G401.6 (cell line): ENCODE measurements at regions not wholly inside any gene's neighbourhood (a gene's known extent, or its start where the extent isn't known, plus 50 kb on each side); places are given as distances from the start of the nearest gene placed in this dataset.
"Not testable (repeated sequence)": the region's sequence is repeated elsewhere in the genome, so short reads cannot be mapped to it uniquely, and the experiment has no call there.

ENCODE experiments used
- FAIRE-seq: peaks from 2 replicates; lab custom pipeline; 2012; peaks lifted over from hg19 to GRCh38; lab: Jason Lieb, UNC

DNA sequence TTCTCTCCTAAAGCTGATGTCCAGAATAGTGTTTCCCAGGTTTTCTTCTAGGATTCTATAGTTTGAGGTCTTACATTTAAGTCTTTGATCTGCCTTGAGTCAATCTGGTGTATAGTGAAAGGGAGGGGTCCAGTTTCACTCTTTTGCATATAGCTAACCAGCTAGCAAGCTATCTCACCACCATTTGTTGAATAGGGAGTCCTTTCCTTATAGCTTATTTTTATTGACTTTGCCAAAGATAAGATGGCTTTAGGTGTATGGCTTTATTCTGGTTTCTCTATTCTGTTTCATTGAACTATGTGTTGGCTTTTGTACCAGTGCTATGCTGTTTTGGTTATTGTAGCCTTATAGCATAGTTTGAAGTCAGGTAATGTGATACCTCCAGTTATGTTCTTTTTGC lies 1386.1 kb downstream of the SLITRK5 start:
- FAIRE-seq, result no peak

DNA sequence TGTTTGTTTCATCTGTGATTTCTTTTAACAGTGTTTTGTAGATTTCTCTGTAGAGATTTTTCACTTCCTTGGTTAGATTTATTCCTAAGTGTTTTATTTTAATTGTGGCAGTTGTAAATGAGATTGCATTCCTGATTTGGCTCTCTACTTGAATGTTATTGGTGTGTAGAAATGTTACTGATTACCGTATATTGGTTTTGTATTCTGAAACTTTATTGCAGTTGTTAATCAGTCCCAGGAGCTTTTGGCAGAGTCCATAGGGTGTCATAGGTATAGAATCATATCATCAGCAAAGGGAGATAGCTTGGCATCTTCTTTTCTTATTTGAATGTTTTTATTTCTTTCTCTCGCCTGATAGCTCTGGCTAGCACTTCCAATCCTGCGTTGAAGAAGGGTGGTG lies 1386.7 kb downstream of the SLITRK5 start:
- no peak for FAIRE-seq

DNA sequence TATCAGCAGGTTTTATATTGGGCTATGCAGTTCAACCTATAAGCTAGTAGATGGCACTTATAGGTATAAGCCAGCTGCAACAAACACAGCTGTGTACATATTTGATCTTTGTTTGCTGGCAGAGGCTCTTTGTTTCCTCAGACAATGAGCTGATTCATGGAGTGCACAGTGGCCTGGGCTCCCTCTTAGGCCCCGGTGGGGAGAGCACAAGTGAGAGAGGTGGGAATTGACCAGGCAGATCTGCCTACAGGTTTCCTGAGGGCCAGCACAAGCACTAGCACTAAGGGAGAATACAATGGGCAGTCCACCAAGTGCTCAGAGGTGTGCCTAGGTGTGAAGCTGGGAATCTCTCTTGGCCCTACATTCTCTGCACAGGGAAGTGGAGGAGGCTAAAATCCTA lies 1390.7 kb downstream of the SLITRK5 start:
- no peak for FAIRE-seq

DNA sequence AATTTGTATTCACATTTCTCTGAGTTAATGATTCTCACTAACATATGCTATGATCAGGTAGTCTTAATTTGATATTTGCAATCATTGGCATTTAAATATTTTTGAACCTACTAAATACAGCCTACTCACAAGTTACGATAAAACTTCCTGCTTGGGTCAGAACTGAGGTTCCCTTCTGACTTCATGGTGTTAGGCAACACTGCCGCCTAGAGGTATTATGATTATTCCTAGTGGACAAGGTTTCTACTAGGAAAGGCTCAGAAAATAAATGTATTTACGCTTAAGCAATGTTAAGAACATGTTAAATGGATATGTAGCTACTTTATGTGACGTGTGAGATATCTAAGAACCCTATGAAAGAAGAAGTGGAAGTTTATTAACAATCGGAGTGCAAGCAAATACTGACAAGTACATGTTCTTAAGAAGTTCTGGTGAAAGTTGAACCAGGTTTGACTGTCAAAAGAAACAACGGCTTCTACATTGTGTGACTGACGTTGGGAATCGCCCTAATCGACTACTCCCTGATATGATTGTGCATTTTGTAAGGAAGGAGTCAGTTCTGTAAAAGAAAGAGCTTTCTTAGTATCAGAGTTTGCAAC lies 1395.8 kb downstream of the SLITRK5 start:
- FAIRE-seq, result peak; percentile 95

DNA sequence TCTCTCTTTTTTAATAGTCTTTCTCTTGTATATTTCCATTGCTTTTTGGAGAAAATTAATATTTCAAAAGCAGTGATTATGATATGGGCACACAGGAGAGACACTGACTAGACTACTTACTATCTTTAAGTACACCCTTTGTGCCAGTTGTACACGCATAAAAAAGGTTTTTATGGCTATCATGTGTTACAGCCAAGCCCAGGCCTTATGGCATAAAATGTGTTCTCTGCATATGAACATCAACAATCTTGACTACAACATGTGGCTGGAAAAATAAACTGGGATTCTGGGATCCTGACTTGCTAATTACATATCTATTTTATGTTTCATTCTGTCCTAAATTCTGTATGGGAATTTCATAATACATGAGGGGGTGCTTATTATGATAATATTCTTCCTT lies 1401.8 kb downstream of the SLITRK5 start:
- FAIRE-seq, result no peak

DNA sequence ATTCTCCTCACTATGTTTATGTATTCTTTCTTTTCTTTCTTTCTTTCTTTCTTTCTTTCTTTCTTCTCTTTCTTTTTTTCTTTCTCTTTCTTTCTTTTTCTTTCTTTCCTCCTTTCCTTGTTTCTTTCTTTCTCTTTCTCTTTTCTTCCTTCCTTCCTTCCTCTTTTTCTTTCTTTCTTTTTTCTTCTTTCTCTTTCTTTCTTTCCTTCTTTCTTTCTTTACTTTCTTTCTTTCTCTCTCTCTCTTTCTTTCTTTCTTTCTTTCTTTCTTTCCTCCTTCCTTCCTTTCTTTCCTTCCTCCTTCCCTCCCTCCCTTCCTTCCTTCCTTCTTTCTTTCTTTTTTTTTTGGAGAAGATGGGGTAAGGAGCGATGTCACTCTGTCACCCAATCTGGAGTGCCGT lies 1405.5 kb downstream of the SLITRK5 start:
- no peak for FAIRE-seq

DNA sequence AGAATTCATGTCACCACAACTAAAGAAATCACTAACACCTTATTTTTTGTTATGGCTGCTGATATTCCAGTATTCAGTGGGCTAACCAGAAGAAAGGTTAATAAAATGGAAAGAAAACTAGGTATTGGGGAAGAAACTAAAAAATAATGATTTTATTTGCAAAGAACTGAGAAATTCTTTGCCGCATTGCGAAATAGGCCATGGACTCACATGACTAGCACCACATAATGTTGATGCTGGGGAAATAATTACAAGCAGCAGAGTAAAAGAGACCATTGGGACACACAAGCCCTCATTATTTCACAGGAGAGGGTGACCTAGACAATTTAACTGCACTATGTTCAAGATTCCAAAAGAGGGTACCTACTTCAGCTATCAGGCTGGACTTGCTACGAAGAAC lies 1411.5 kb downstream of the SLITRK5 start:
- FAIRE-seq, result no peak

DNA sequence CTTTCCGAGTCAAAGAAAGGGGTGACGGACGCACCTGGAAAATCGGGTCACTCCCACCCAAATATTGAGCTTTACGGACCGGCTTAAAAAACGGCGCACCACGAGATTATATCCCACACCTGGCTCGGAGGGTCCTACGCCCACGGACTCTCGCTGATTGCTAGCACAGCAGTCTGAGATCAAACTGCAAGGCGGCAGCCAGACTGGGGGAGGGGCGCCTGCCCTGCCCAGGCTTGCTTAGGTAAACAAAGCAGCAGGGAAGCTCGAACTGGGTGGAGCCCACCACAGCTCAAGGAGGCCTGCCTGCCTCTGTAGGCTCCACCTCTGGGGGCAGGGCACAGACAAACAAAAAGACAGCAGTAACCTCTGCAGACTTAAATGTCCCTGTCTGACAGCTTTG lies 1416.9 kb downstream of the SLITRK5 start:
- FAIRE-seq, result not testable (repeated sequence)

DNA sequence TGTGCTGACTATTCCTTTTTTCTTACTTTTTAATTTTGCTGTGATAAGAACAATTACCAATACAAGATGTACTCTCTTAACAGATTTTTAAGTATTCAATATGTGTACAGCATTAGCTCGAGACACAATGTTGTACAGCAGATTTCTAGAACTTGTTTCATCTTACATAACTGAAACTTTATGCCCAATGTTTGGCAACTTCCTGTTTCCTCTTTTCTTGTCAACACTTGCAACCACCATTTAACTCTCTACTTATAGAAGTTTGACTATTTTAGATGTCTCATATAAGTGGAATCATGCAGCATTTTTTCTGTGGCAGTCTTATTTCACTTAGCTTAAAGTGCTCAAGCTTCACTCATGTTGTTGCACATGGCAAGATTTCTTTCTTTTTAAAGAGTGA lies 1426.8 kb downstream of the SLITRK5 start:
- FAIRE-seq, result no peak

DNA sequence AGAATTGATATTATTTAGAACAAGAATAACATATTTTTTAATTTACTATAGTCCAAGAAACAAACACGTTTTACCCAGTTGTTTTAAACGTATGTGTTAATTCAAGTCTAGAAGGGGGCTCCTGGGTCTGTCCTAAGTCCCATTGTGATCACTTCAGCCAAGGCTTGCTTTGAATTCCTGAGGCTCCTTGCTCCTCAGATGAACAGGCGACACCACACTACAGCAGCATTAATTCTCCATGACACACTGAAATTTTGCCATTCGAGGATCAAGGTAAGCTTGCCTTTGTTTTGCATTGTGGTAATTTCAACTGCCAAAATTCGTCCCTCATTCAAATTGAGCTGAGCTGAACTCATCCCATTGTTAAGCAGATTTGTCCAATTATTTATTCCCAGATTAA lies 1442.6 kb downstream of the SLITRK5 start:
- no peak for FAIRE-seq

DNA sequence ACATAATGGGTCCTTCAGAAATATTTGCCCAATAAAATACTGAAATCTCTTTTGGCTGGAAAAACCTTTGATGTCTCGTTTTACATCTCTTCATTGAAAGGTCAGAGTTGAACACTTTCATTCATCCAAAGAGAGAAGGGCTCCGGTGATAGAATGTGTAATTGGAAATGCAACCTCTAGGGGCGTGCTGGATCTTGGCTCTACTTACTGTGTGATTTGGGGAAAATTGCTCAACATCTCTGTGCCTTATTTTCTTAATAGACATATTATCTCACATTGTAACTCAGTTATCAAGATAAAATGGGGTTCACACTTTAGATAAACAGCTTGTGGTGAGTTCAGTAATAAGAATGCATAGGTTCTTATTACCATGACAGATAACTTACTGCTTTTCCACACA lies 1444.1 kb downstream of the SLITRK5 start:
- FAIRE-seq, result no peak

DNA sequence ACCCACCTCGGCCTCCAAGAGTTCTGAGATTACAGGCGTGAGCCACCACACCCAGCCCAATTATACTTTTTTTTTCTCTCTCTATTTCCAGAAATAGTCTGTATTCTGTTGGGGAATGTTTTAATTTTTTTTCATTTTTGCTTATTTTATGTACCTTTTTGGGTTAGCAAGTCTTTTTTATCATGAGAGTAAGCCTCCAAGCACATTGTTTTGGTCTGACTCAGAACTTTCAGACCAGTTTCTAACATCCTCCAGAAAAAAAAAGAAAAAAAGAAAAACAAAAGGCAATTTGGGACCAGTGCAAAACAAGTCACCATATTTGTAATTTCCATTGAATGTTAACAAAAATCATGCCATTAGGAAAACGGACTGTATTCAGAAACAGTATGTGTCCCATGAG lies 1465.5 kb downstream of the SLITRK5 start:
- FAIRE-seq, result no peak

DNA sequence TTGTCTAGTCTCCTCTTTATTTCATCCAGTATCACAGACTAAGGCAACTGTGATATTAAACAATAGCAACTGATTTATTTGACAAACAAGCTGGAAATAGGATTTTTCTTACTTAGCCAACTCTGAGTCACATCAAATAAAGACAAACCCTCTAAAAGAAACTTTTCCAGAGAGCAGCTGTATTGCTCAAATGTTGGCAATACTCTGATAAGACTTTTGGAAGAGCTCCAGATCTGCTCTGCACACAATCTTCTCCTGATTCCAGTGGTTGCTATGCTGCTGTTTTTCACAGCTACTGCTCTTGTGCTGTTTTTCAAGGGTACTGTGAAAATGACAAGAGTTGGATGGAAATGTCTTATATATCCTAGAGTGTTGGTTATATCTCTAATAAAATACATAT lies 1479.2 kb downstream of the SLITRK5 start:
- FAIRE-seq, result no peak

DNA sequence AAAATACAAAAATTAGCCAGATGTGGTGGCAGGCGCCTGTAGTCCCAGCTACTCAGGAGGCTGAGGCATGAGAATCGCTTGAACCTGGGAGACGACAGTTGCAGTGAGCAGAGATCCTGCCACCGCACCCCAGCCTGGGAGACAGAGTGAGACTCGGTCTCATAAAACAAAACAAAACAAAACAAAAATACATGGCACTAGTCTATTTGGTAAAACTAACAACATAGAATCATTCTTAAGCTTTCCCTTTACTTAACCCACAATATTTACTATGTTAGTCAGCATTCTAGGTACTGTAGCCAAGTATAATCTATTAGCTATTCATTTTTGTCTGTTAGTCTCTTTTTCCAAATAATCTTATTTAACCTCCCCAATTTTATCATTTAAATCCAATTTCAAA lies 1482.8 kb downstream of the SLITRK5 start:
- FAIRE-seq, result no peak

DNA sequence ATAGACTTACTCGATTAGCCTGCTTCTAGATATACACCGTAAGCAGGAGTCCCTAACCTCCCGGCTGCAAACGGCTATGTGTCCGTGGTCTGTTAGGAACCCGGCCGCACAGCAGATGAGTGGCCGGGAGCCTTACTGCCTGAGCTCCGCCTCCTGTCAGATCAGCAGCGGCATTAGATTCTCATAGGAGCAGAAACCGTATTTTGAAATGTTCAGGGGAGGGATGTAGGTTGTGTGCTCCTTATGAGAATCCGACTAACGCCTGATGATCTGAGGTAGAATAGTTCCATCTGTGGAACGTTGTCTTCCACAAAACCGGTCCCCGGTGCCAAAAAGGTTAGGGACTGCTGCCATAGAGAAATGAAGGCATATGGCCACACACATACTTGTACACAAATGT lies 1491.9 kb downstream of the SLITRK5 start:
- no peak for FAIRE-seq

DNA sequence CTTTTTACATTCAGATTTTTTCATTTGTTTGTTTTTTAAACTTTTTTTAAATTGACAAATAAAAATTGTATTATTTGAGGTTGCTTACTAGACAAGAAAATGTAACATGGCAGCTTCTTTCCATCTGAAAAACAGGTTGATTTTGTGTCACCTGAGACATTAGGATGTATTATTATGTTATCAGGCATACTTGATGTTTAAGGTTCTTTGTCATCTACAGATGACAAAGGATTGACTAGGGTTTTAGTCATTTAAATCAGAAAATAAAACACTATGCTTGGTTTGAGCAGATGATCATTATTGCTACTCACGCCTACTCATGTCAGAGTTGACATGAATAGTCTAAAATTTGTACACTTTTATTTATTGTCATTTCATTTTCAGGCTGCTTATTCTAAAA lies 1494.5 kb downstream of the SLITRK5 start:
- FAIRE-seq, result peak; percentile 21

DNA sequence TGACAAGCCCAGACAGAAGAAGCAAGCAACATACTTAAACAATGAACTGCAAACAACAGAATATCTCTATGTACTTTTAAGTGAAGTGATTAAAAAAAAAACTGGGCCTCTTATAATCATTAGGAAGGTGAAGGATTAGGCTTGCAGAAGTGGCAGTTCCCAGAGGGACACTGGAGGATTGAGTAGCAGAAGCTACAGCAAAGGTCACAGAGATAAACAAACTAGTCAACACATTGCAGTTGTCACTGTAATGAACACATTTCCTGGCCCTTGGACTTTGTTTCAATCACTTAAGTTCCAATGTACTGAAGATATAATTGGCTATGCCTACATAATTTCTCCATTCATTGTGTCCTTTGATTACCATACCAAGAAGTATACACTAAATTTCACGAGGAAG lies 1498.8 kb downstream of the SLITRK5 start:
- no peak for FAIRE-seq

DNA sequence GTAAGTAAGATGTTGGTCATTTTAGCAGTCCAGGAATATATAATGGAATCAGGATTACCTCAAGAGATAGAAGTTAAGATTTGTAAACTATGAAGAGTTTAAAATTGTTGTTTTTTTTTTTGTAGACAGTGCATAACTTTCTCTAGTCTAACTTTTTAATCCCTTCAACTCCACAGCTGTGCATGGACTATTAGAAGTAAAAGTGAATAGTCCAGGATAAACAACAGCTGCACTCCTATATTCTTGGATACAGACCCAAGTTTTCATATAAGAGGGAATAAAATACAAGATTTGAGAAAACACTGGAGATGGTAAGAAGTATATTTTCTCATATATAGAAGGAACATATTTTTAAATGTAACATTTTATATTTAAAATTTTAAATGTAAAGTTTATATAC lies 1509.9 kb downstream of the SLITRK5 start:
- FAIRE-seq, result no peak

DNA sequence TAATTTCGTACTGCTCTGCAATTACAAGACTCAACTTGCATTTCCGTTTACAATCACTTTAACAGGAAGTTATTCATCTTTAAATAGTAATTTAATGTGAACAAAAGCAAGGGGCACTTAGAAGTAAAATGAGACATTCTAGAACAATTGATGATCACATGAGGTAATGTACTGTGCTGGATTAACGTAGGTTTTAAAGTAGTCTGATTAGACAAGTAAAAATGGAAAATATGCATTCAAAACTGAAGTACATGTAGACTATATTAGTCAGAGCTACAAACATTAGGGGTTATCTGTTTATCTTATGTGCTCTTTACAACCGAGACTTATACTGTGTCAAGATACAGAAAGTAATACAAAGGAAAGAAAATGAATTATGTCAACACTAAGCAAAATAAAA lies 1528.0 kb downstream of the SLITRK5 start:
- peak; percentile 3 for FAIRE-seq

DNA sequence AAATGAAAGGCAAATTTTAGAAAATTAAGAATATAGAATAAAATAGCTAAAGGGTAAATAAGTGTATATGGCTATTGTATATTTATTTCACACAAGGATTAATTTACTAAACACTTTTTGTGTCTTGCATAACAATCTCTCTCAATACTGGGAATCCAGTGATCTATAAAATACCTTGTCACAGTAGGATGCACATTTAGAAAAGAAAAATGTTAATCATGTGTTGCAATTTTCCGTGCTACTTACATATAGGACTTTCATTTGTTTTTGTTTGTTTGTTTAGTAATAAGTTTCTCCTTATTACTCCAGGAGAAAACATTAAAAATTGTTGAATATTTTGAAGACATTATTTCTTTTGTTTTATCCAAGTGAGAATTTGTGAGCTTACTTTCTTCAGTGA lies 1533.3 kb downstream of the SLITRK5 start:
- no peak for FAIRE-seq

DNA sequence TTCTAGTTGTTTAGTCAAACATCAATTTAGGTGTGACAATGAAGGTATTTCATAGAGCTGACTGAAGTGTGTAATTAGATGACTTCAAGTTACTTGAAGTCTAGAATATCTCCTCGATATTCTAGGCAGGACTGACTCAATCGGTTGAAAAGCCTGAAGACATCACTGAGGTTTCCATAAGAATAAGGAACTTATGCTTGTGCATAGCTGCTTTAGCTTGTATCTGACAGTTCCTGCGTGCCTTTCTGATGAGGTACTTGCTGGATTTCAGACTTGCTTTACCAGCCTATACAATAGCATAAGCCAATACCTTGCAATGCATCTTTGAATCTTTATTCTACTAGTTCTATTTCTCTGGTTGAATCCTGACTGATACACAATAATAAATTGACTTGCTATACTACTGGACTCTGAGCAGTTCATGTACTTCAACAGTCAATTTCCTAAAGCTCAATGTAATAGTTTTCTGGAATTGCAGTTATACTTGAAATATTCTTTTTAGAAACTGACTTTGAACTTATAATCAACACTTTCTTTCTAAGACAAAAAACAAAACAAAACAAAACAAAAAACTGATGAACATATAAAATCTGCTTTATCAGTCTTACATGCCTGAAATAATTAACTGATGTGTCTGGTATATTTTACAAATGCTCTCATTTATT lies 1534.8 kb downstream of the SLITRK5 start:
- no peak for FAIRE-seq

DNA sequence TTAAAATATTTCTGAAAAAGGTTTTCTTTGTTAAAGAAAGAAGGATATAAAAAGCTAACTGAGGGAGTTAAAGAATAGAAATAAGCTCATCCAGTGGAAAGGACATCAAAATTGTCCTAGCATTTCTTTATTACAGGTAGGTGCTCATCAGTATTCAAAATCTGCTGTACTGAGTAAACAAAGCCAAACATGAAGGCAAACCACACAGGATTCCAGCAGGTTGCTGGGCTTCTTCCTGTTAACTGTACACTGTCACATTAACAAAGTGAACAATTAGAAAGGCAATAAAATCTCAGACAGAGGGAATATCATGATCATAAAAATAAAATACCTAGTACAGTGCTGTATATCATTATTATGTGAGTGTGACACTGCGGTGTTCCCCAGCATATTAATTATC lies 1541.0 kb downstream of the SLITRK5 start:
- no peak for FAIRE-seq

DNA sequence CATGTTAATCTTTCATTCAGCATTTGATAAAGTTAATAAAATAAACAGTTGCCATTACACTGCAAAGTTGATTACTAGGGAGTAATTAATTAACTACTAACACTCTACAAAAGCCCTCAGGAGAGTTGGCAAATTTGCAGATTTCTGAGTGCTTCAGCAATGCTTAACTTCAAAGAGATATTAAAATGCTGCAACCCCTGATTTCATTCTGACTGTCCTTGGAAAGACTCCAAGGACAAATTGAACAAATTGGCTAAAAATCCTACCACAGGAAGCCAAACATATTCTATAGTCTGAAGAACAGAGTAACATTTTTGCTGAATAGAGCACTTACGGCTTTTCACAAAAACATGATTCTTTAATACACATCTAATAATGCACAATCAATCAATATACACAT lies 1543.0 kb downstream of the SLITRK5 start:
- no peak for FAIRE-seq

DNA sequence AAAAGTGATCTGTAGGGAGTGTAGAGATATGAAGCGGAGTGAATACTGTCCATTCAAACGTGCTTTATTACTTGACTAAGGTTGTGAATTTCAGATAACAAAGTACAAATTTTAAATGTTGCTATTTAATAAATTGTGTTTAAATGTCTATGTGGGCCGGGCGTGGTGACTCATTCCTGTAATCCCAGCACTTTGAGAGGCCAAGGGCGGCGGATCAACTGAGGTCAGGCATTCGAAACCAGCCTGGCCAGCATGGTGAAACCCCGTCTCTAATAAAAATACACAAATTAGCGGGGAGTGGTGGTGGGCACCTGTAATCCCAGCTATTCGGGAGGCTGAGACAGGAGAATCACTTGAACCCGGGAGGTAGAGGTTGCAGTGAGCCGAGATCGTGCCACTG lies 1544.1 kb downstream of the SLITRK5 start:
- FAIRE-seq, result not testable (repeated sequence)

DNA sequence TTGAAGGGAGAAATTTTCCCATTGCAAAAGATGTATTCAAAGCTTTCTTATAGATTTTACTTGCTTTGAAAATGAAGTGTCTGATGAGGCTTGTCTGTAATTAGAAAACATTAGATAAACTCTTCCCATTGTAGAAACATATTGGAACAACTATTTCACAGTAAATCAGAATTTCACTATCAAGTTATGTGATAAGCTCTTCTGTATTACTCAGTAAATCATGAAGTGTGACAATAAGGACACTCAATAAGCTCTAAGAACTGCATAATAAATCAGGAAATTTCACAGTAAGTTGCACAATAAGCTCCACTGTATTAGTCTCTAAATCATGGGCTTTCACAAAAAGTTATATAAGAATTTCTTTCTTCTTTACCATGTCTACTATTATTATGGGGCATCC lies 1546.6 kb downstream of the SLITRK5 start:
- FAIRE-seq, result no peak
